ENCODE measurements at regions not wholly inside any gene's neighbourhood (a gene's known extent, or its start where the extent isn't known, plus 50 kb on each side); places are given as distances from the start of the nearest gene placed in this dataset.

- no peak for TF ChIP-seq ZNF704 (CRISPR knock-in tag; IDR thresholded peaks at IDR 0.05; ENCODE audit: borderline replicate concordance)
- no peak for TF ChIP-seq HDAC6 (IDR thresholded peaks at IDR 0.05; ENCODE audit: low read depth, low read length)
Observed at GRCh38 chr9:72465593-72465984, 55.8 kb upstream of the TMC1 start (continued).

GRCh38 chr9:72464857-72465592 lies 56.4 kb upstream of the TMC1 start:
- no peak for ATAC-seq
- no peak for FAIRE-seq

GRCh38 chr9:72462340-72462739 lies 59.1 kb upstream of the TMC1 start:
- ChIA-PET POLR2A (no interaction called here), CTCF (ENCODE audit: low intra/inter-chr PET ratio, low total read pairs) (no interaction called here)
- ATAC-seq (no peak), FAIRE-seq (no peak), DNase-seq (ENCODE audit: low spot score) (no peak)
- WGBS (ENCODE audit: low lambda C conversion rate), result 63% methylated on average over 2 of the region's 2 CpGs
- Histone ChIP-seq H3K4me2 (ENCODE audit: low read depth, low read length) (no peak overlapping the region), H3K9me3 (ENCODE audit: low read length) (no peaks in the 10 kb centered on the region), H3K36me3 (replicated peaks in 1 of 2; ENCODE audit: control insufficient read depth in 1 of 2, insufficient read depth in 2 of 2, low read length in 2 of 2) (no peaks in the 10 kb centered on the region), H3K27me3 (ENCODE audit: control insufficient read depth in 1 of 2, insufficient read depth in 2 of 2, low read length in 2 of 2) (no peaks in the 10 kb centered on the region), H3K9ac (ENCODE audit: insufficient read depth, low read depth, low read length) (no peak overlapping the region), H3K4me3 (replicated peaks in 1 of 3; ENCODE audit: insufficient read depth in 1 of 3, low read depth in 2 of 3, low read length in 3 of 3) (no peak overlapping the region), H3K27ac (ENCODE audit: extremely low read length, insufficient read depth, low read length) (no peak overlapping the region), H2AFZ (ENCODE audit: low read length) (no peak overlapping the region), H3K4me1 (ENCODE audit: insufficient read depth, low read length) (peaks cover 22% of the 10 kb centered on the region), H4K20me1 (ENCODE audit: insufficient read depth, low read length) (no peaks in the 10 kb centered on the region), H3K79me2 (ENCODE audit: insufficient read depth, low read length) (no peaks in the 10 kb centered on the region)
- BruUV-seq (replicated peaks), result no TSS peak
- in situ Hi-C loops (cut with HindIII; ENCODE audit: extremely low pct_ligation_motif_present, low pct_unique_long_range_greater_than_20kb) (no loop called here), intact Hi-C loops (cut with micrococcal nuclease; ENCODE audit: unreplicated experiment) (no loop called here)
- TF ChIP-seq MEIS1 (CRISPR knock-in tag; IDR thresholded peaks at IDR 0.05; ENCODE audit: borderline replicate concordance) (no peak), ZNF710 (CRISPR knock-in tag; IDR thresholded peaks at IDR 0.05; ENCODE audit: borderline replicate concordance) (no peak)

More at GRCh38 chr9:72464857-72465592, 56.4 kb upstream of the TMC1 start:
- Histone ChIP-seq H3K4me2 (ENCODE audit: low read depth, low read length) (no peak overlapping the region), H3K79me2 (ENCODE audit: insufficient read depth, low read length) (no peaks in the 10 kb centered on the region), H2AFZ (ENCODE audit: low read length) (no peak overlapping the region), H3K4me3 (replicated peaks in 1 of 3; ENCODE audit: insufficient read depth in 1 of 3, low read depth in 2 of 3, low read length in 3 of 3) (no peak overlapping the region), H3K9ac (ENCODE audit: insufficient read depth, low read depth, low read length) (no peak overlapping the region), H3K27ac (ENCODE audit: extremely low read length, insufficient read depth, low read length) (no peak overlapping the region), H3K9me3 (ENCODE audit: low read length) (no peaks in the 10 kb centered on the region), H4K20me1 (ENCODE audit: insufficient read depth, low read length) (no peaks in the 10 kb centered on the region), H3K27me3 (ENCODE audit: control insufficient read depth in 1 of 2, insufficient read depth in 2 of 2, low read length in 2 of 2) (no peaks in the 10 kb centered on the region), H3K36me3 (replicated peaks in 1 of 2; ENCODE audit: control insufficient read depth in 1 of 2, insufficient read depth in 2 of 2, low read length in 2 of 2) (no peaks in the 10 kb centered on the region), H3K4me1 (ENCODE audit: insufficient read depth, low read length) (peaks cover 12% of the 10 kb centered on the region)
- BruUV-seq (replicated peaks), result no TSS peak
- in situ Hi-C loops (cut with HindIII; ENCODE audit: extremely low pct_ligation_motif_present, low pct_unique_long_range_greater_than_20kb), result no loop called here
- CTCF ChIA-PET (ENCODE audit: low intra/inter-chr PET ratio, low total read pairs), result no interaction called here
- no peak for DNase-seq (ENCODE audit: low spot score)
- WGBS (ENCODE audit: low lambda C conversion rate), result 74% methylated on average over 9 of the region's 9 CpGs
- TF ChIP-seq ZNF572 (CRISPR knock-in tag; IDR thresholded peaks at IDR 0.05) (no peak), GZF1 (CRISPR knock-in tag; IDR thresholded peaks at IDR 0.05) (no peak), KMT2A (CRISPR knock-in tag; IDR thresholded peaks at IDR 0.05) (no peak), KMT2B (CRISPR knock-in tag; IDR thresholded peaks at IDR 0.05) (no peak), KAT8 (CRISPR knock-in tag; IDR thresholded peaks at IDR 0.05) (no peak), ATF7 (IDR thresholded peaks at IDR 0.05) (0 out of 2 replicates have a peak, but pooled peaks have one; percentile 38), ATF7 (CRISPR knock-in tag; IDR thresholded peaks at IDR 0.05) (no peak)
- POLR2A ChIA-PET, result no interaction called here
- intact Hi-C loops (cut with micrococcal nuclease; ENCODE audit: unreplicated experiment), result no loop called here
